ENCODE measurements at regions not wholly inside any gene's neighbourhood (a gene's known extent, or its start where the extent isn't known, plus 50 kb on each side); places are given as distances from the start of the nearest gene placed in this dataset.

DNA sequence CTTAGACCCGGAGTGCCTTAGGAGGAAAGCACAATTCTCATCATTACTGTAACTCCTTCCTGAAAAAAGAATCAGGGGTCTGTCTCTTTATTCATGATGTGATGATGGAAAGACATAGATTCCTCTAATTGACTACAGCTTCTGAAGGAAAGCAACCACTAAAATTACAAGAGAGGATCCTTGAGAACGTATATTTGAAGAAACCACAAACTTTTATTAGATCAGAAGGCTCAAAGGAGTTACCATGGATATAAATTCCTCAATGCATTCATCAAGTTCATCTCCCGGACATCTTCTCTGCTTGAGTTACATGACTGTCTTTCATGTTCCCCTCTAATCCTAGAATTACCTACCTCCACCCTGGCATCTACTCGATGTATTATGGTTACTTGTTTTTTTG is 104.1 kb upstream of the PAPPA start:
- Histone ChIP-seq H3K27ac (ENCODE audit: low read length) (no peak overlapping the region), H3K36me3 (ENCODE audit: control insufficient read depth in 2 of 2, extremely low read depth in 1 of 2, insufficient read depth in 1 of 2, low read length in 1 of 2) (no peaks in the 10 kb centered on the region), H3K4me3 (ENCODE audit: control insufficient read depth in 1 of 2, extremely low read depth in 1 of 2, low read length in 1 of 2) (no peak overlapping the region), H3K27me3 (replicated peaks in 1 of 2; ENCODE audit: control insufficient read depth in 2 of 2, extremely low read depth in 1 of 2, insufficient read depth in 2 of 2, low read length in 1 of 2) (no peaks in the 10 kb centered on the region), H3K9me3 (no peaks in the 10 kb centered on the region), H3K4me1 (ENCODE audit: control insufficient read depth in 1 of 2, extremely low read depth in 1 of 2, insufficient read depth in 2 of 2, low read length in 2 of 2) (no peaks in the 10 kb centered on the region)
- ATAC-seq (replicated peaks in 1 of 4) (no peak), DNase-seq (no peak)
- no peaks in the 10 kb centered on the region for H3K36me3 Mint-ChIP-seq
- peaks cover 0 to 13% (median 6%) of the 10 kb centered on the region in 3 donors for H3K9me3 Mint-ChIP-seq
- 71% methylated on average over 1 of the region's 4 CpGs for WGBS (ENCODE audit: insufficient coverage)
- no peak overlapping the region for H3K27ac Mint-ChIP-seq
- no peaks in the 10 kb centered on the region for H3K27me3 Mint-ChIP-seq
- no peak overlapping the region for H3K4me3 Mint-ChIP-seq
- CTCF ChIA-PET: interaction anchor here in 1 of 2 donors (0.8 kb wide), 1 partner anchor 11 kb away, joined by 3 read pairs; no protein-coding TSS in a partner anchor
- POLR2A ChIA-PET: no interaction called here
- H3K4me1 Mint-ChIP-seq: no peaks in the 10 kb centered on the region

DNA sequence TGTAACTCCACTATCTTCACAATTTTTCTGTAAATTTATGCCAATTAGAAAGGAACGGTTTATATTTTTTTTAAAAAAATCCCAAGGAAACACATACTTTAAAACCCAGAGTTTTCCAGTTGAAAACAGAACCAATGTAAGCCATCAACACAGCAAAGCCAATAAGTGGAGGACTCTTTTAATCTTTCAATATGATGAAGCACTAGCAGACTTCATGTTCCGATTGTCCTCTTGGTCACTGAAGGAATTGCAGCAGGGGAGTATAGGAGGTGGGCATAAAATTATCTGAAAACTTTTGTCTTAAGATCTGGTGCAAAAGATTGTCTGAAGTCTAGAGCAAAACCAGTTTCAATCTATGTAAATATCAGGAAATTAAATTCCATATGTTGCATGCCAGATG is 102.1 kb upstream of the PAPPA start:
- ATAC-seq (replicated peaks in 1 of 4) (no peak), DNase-seq (no peak)
- no peak overlapping the region for H3K4me3 Mint-ChIP-seq
- H3K9me3 ChIP-seq: no peaks in the 10 kb centered on the region
- H3K27me3 ChIP-seq (replicated peaks in 1 of 2; ENCODE audit: control insufficient read depth in 2 of 2, extremely low read depth in 1 of 2, insufficient read depth in 2 of 2, low read length in 1 of 2): no peaks in the 10 kb centered on the region
- H3K4me1 Mint-ChIP-seq: no peaks in the 10 kb centered on the region
- no peaks in the 10 kb centered on the region for H3K4me1 ChIP-seq (ENCODE audit: control insufficient read depth in 1 of 2, extremely low read depth in 1 of 2, insufficient read depth in 2 of 2, low read length in 2 of 2)
- no peaks in the 10 kb centered on the region for H3K36me3 Mint-ChIP-seq
- ChIA-PET CTCF (no interaction called here), POLR2A (no interaction called here)
- peaks cover 0 to 13% (median 10%) of the 10 kb centered on the region in 3 donors for H3K9me3 Mint-ChIP-seq
- H3K27me3 Mint-ChIP-seq: no peaks in the 10 kb centered on the region
- no CpG with 5 or more reads among the region's 2 CpGs for WGBS (ENCODE audit: insufficient coverage)
- no peak overlapping the region for H3K27ac ChIP-seq (ENCODE audit: low read length)
- no peak overlapping the region for H3K27ac Mint-ChIP-seq
- H3K36me3 ChIP-seq (ENCODE audit: control insufficient read depth in 2 of 2, extremely low read depth in 1 of 2, insufficient read depth in 1 of 2, low read length in 1 of 2): no peaks in the 10 kb centered on the region
- no peak overlapping the region for H3K4me3 ChIP-seq (ENCODE audit: control insufficient read depth in 1 of 2, extremely low read depth in 1 of 2, low read length in 1 of 2)

DNA sequence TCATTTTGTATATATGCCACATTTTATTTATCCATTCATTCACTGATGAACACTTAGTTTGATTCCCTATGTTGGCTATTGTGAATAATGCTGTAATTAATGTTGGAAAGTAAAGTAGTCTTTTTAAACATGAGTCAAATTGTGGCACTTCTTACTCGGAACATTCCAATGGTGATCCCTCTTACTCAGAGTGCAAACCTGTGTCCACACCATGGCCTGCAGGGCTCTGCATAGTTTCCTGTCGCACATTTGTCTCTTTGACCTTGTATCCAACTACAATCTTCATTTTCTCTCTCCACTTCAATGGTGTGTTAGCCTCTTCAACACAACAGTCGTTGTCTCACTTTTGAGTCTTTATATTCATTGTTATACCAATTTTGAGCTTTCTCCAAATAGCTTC is 98.1 kb upstream of the PAPPA start:
- Mint-ChIP-seq H3K27me3 (no peaks in the 10 kb centered on the region), H3K27ac (no peak overlapping the region), H3K36me3 (no peaks in the 10 kb centered on the region), H3K4me1 (no peaks in the 10 kb centered on the region), H3K4me3 (no peak overlapping the region), H3K9me3 (peaks cover 2 to 18% (median 13%) of the 10 kb centered on the region in 3 donors)
- ChIA-PET POLR2A (no interaction called here), CTCF (no interaction called here)
- 48% methylated on average over 3 of the region's 3 CpGs for WGBS (ENCODE audit: insufficient coverage)
- ATAC-seq (replicated peaks in 1 of 4) (no peak), DNase-seq (no peak)
- Histone ChIP-seq H3K27me3 (replicated peaks in 1 of 2; ENCODE audit: control insufficient read depth in 2 of 2, extremely low read depth in 1 of 2, insufficient read depth in 2 of 2, low read length in 1 of 2) (no peaks in the 10 kb centered on the region), H3K27ac (ENCODE audit: low read length) (no peak overlapping the region), H3K4me3 (ENCODE audit: control insufficient read depth in 1 of 2, extremely low read depth in 1 of 2, low read length in 1 of 2) (no peak overlapping the region), H3K9me3 (no peaks in the 10 kb centered on the region), H3K4me1 (ENCODE audit: control insufficient read depth in 1 of 2, extremely low read depth in 1 of 2, insufficient read depth in 2 of 2, low read length in 2 of 2) (no peaks in the 10 kb centered on the region), H3K36me3 (ENCODE audit: control insufficient read depth in 2 of 2, extremely low read depth in 1 of 2, insufficient read depth in 1 of 2, low read length in 1 of 2) (no peaks in the 10 kb centered on the region)

DNA sequence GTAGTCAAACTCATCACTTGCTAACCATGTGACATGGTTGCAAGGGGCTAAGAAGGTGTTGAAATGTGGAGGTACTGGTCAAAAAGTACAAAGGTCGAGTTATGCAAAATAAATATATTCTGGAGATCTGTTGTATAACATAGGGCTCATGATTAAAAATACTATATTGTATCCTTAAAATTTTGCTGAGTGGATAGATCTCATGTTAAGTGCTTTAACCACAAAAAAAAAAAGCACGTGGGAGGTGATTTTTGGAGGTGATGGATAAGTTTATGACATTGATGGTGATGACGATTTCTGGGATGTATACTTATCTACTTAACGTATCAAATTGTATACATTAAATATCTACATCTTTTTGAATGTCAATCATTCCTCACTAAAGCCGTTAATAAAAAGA is 96.2 kb upstream of the PAPPA start:
- no peaks in the 10 kb centered on the region for H3K27me3 Mint-ChIP-seq
- ChIA-PET CTCF (no interaction called here), POLR2A (no interaction called here)
- peaks cover 2 to 17% (median 13%) of the 10 kb centered on the region in 3 donors for H3K9me3 Mint-ChIP-seq
- no peaks in the 10 kb centered on the region for H3K36me3 Mint-ChIP-seq
- no peak for DNase-seq
- H3K27ac Mint-ChIP-seq: no peak overlapping the region
- H3K27me3 ChIP-seq (replicated peaks in 1 of 2; ENCODE audit: control insufficient read depth in 2 of 2, extremely low read depth in 1 of 2, insufficient read depth in 2 of 2, low read length in 1 of 2): no peaks in the 10 kb centered on the region
- WGBS (ENCODE audit: insufficient coverage): no CpG with 5 or more reads among the region's 5 CpGs
- no peaks in the 10 kb centered on the region for H3K36me3 ChIP-seq (ENCODE audit: control insufficient read depth in 2 of 2, extremely low read depth in 1 of 2, insufficient read depth in 1 of 2, low read length in 1 of 2)
- H3K9me3 ChIP-seq: no peaks in the 10 kb centered on the region
- H3K27ac ChIP-seq (ENCODE audit: low read length): no peak overlapping the region
- no peaks in the 10 kb centered on the region for H3K4me1 ChIP-seq (ENCODE audit: control insufficient read depth in 1 of 2, extremely low read depth in 1 of 2, insufficient read depth in 2 of 2, low read length in 2 of 2)
- H3K4me3 Mint-ChIP-seq: no peak overlapping the region
- no peak overlapping the region for H3K4me3 ChIP-seq (ENCODE audit: control insufficient read depth in 1 of 2, extremely low read depth in 1 of 2, low read length in 1 of 2)
- no peak for ATAC-seq (replicated peaks in 1 of 4)
- H3K4me1 Mint-ChIP-seq: no peaks in the 10 kb centered on the region

DNA sequence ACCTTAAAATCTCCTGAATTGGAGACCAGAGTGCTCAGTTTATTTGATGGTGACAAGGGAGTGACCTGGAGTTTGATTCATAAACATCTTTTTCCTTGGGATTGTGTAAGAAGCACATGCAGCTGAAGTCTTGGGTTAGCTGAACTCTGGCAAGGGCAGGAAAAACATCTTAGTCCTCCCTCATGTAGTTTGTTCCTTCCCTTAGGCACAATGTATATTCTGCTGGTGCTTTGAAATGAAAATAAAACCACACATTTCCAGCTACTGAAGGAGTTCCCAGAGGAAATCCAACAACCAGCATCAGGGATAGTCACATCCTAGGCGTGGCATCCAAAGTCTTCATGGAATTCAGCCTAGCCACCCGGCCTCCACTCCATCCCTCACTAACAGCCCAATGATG is 95.2 kb upstream of the PAPPA start:
- ChIA-PET CTCF (no interaction called here), POLR2A (no interaction called here)
- Histone ChIP-seq H3K27me3 (replicated peaks in 1 of 2; ENCODE audit: control insufficient read depth in 2 of 2, extremely low read depth in 1 of 2, insufficient read depth in 2 of 2, low read length in 1 of 2) (no peaks in the 10 kb centered on the region), H3K4me3 (ENCODE audit: control insufficient read depth in 1 of 2, extremely low read depth in 1 of 2, low read length in 1 of 2) (no peak overlapping the region), H3K9me3 (no peaks in the 10 kb centered on the region), H3K27ac (ENCODE audit: low read length) (no peak overlapping the region), H3K4me1 (ENCODE audit: control insufficient read depth in 1 of 2, extremely low read depth in 1 of 2, insufficient read depth in 2 of 2, low read length in 2 of 2) (no peaks in the 10 kb centered on the region), H3K36me3 (ENCODE audit: control insufficient read depth in 2 of 2, extremely low read depth in 1 of 2, insufficient read depth in 1 of 2, low read length in 1 of 2) (no peaks in the 10 kb centered on the region)
- Mint-ChIP-seq H3K27ac (no peak overlapping the region), H3K27me3 (no peaks in the 10 kb centered on the region), H3K4me3 (no peak overlapping the region), H3K9me3 (peaks cover 2 to 17% (median 12%) of the 10 kb centered on the region in 3 donors), H3K36me3 (no peaks in the 10 kb centered on the region), H3K4me1 (no peaks in the 10 kb centered on the region)
- DNase-seq: no peak
- no peak for ATAC-seq (replicated peaks in 1 of 4)
- 94% methylated on average over 2 of the region's 2 CpGs for WGBS (ENCODE audit: insufficient coverage)

DNA sequence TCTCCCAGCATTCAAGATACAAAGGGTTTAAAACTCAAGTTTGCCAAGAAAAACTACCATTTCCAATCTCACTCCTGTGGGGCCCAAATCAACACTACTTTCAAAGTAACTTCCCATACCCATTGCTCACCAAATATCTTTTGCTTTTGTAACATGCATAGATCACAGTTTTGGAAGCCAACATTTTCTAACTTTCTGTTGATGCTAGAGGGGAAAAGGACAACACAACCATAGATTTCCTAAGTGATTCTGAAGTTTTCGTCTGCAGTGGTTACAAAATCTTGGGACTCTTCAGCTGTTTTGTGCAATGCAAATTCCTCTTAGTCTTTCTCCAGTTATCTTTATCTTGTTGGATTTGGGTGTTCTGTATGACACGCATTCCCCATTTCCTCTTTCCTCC is 94.1 kb upstream of the PAPPA start:
- no peak overlapping the region for H3K4me3 ChIP-seq (ENCODE audit: control insufficient read depth in 1 of 2, extremely low read depth in 1 of 2, low read length in 1 of 2)
- Mint-ChIP-seq H3K36me3 (no peaks in the 10 kb centered on the region), H3K9me3 (peaks cover 2 to 11% (median 5%) of the 10 kb centered on the region in 3 donors), H3K27me3 (no peaks in the 10 kb centered on the region), H3K4me1 (no peaks in the 10 kb centered on the region), H3K4me3 (no peak overlapping the region), H3K27ac (no peak overlapping the region)
- no CpG with 5 or more reads among the region's 2 CpGs for WGBS (ENCODE audit: insufficient coverage)
- POLR2A ChIA-PET: no interaction called here
- DNase-seq (no peak), ATAC-seq (replicated peaks in 1 of 4) (no peak)
- H3K36me3 ChIP-seq (ENCODE audit: control insufficient read depth in 2 of 2, extremely low read depth in 1 of 2, insufficient read depth in 1 of 2, low read length in 1 of 2): no peaks in the 10 kb centered on the region
- CTCF ChIA-PET: no interaction called here
- H3K9me3 ChIP-seq: no peaks in the 10 kb centered on the region
- H3K27me3 ChIP-seq (replicated peaks in 1 of 2; ENCODE audit: control insufficient read depth in 2 of 2, extremely low read depth in 1 of 2, insufficient read depth in 2 of 2, low read length in 1 of 2): no peaks in the 10 kb centered on the region
- H3K27ac ChIP-seq (ENCODE audit: low read length): no peak overlapping the region
- H3K4me1 ChIP-seq (ENCODE audit: control insufficient read depth in 1 of 2, extremely low read depth in 1 of 2, insufficient read depth in 2 of 2, low read length in 2 of 2): no peaks in the 10 kb centered on the region

DNA sequence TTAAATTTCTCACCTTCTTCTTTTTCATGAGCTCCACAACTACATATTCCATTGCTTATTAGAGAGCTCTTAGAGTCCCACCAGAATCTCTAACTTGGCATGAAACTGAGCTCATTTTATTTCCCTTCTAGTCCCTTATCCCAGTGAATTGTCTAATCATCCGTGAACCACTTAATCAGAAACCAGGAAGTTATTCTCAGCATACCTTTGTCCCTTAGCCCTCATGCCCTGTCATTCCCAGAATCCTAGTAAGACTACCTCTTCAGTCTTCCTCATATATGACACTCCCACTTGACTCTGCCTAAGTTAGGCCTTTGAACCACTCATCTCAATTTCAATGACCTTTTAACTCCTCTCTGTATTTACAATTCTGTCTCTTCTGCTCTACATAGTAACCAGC is 93.0 kb upstream of the PAPPA start:
- H3K27ac ChIP-seq (ENCODE audit: low read length): no peak overlapping the region
- no peaks in the 10 kb centered on the region for H3K4me1 ChIP-seq (ENCODE audit: control insufficient read depth in 1 of 2, extremely low read depth in 1 of 2, insufficient read depth in 2 of 2, low read length in 2 of 2)
- ChIA-PET CTCF (interaction anchor here in 1 of 2 donors (0.9 kb wide), 1 partner anchor 11 kb away, joined by 3 read pairs; no protein-coding TSS in a partner anchor), POLR2A (no interaction called here)
- no peaks in the 10 kb centered on the region for H3K27me3 Mint-ChIP-seq
- ATAC-seq (replicated peaks in 1 of 4) (no peak), DNase-seq (no peak)
- peaks cover 2 to 7% (median 5%) of the 10 kb centered on the region in 3 donors for H3K9me3 Mint-ChIP-seq
- H3K4me3 ChIP-seq (ENCODE audit: control insufficient read depth in 1 of 2, extremely low read depth in 1 of 2, low read length in 1 of 2): no peak overlapping the region
- H3K4me1 Mint-ChIP-seq: no peaks in the 10 kb centered on the region
- no peak overlapping the region for H3K27ac Mint-ChIP-seq
- no peak overlapping the region for H3K4me3 Mint-ChIP-seq
- 87% methylated on average over 1 of the region's 1 CpG for WGBS (ENCODE audit: insufficient coverage)
- no peaks in the 10 kb centered on the region for H3K36me3 Mint-ChIP-seq
- H3K9me3 ChIP-seq: no peaks in the 10 kb centered on the region
- H3K27me3 ChIP-seq (replicated peaks in 1 of 2; ENCODE audit: control insufficient read depth in 2 of 2, extremely low read depth in 1 of 2, insufficient read depth in 2 of 2, low read length in 1 of 2): no peaks in the 10 kb centered on the region
- no peaks in the 10 kb centered on the region for H3K36me3 ChIP-seq (ENCODE audit: control insufficient read depth in 2 of 2, extremely low read depth in 1 of 2, insufficient read depth in 1 of 2, low read length in 1 of 2)

Data from T-cell (primary cell).